ENCODE measurements at regions not wholly inside any gene's neighbourhood (a gene's known extent, or its start where the extent isn't known, plus 50 kb on each side); places are given as distances from the start of the nearest gene placed in this dataset.

DNA sequence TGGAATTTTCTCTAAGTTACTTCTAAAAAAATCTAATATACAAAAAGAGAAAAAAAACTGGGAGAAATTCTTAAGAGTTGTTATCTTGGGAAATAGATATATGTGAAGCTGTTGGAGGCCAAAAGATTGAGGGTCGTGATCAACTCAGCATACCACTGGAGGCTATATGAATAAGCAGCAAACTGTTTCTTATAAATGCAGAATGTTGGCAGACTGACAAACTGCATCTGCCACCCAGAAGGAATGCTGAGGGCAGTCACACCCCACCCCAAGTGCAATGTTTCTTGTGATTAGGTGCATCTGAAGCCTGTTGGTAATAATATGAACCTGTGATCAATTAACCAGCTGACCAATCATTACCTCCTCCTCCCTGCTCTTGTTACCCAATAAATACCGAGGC lies 818.6 kb upstream of the MGAT4C start:
- TF ChIP-seq EZH2phosphoT487 (IDR thresholded peaks at IDR 0.05) (no peak), CTCF (IDR thresholded peaks at IDR 0.05) (no peak)
